ENCODE measurements at regions not wholly inside any gene's neighbourhood (a gene's known extent, or its start where the extent isn't known, plus 50 kb on each side); places are given as distances from the start of the nearest gene placed in this dataset.

GRCh38 chr2:40658941-40659340, 207.1 kb upstream of the SLC8A1 start:
- no peak for TF ChIP-seq CTCF (IDR thresholded peaks at IDR 0.05; ENCODE audit: low read length)
- no peak for TF ChIP-seq EZH2 (optimal IDR thresholded peaks at IDR 0.05; ENCODE audit: low read depth, low read length)
- TF ChIP-seq EZH2phosphoT487 (IDR thresholded peaks at IDR 0.05; ENCODE audit: low read length), result no peak

Measured in MM.1S (cell line).